ENCODE measurements at regions not wholly inside any gene's neighbourhood (a gene's known extent, or its start where the extent isn't known, plus 50 kb on each side); places are given as distances from the start of the nearest gene placed in this dataset.

DNA sequence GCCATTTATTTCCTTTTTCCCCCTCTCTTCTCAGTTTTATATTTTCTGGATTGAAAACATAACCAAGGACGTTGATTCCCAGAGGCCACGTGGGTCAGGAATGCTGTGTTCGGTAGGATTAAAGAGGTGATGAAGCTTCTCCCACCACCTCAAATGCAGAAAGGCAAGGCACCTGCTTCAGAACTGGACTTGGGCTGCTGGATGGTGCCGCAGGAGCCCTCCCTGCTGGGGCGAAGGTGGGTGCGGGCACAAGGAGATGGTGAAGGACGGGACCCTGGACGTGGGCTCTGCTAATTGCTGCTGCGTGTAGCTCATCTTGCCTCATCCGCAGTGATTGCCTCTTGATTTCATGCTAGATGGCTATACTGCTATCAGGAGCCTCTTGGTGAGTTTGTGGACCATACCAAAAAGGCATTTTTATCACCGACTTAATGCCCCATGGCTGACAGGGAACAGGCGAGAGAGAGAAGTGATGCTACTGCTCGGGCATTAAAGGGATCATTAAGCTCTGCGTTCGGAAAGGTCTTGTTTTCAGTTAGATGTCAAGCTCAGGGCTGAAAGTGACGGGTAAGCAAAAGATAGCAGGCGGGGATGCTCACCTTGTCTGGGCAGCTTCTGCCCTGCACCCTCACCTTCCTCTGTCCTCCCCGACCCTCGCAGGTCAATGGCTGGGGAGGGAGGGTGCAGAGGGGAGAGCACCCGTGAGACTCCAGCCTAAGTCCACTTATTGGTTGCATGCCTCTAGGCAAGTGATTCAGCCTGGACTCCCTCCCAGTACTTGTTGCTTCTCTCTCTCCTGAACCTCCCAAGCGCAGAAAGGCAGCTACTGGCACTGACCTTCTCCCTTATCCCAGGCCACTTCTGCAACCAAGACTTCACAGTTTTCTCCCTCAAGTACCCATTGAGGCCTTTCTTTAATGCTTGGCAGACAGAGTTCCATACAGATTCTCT is 71.6 kb upstream of the FSTL4 start:
- no peak for DNase-seq

DNA sequence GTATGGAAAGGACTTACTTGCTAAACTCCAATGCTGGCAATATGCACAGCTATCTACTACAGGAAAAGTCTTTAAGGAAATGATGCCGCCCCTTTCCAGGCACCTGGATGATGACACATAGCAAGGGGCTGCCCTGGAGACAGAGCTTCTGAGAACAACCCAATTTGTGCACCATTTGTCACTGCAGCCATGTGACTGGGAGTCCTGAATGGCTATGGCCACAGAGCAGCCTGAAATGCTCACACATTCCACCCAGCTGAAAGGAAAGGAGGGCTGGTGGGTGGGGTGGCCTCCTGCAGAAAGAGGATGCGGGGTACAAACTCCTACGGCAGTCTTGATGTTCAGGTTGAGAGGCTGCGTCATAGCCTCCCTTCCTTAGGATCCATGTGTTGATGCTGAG is 70.1 kb upstream of the FSTL4 start:
- no peak for DNase-seq

- DNase-seq: no peak
Observed at GRCh38 chr5:133681896-133682295, 69.6 kb upstream of the FSTL4 start.

GRCh38 chr5:133680830-133681565 is 68.7 kb upstream of the FSTL4 start:
- DNase-seq: no peak

GRCh38 chr5:133679534-133679933 is 67.2 kb upstream of the FSTL4 start:
- no peak for DNase-seq

DNA sequence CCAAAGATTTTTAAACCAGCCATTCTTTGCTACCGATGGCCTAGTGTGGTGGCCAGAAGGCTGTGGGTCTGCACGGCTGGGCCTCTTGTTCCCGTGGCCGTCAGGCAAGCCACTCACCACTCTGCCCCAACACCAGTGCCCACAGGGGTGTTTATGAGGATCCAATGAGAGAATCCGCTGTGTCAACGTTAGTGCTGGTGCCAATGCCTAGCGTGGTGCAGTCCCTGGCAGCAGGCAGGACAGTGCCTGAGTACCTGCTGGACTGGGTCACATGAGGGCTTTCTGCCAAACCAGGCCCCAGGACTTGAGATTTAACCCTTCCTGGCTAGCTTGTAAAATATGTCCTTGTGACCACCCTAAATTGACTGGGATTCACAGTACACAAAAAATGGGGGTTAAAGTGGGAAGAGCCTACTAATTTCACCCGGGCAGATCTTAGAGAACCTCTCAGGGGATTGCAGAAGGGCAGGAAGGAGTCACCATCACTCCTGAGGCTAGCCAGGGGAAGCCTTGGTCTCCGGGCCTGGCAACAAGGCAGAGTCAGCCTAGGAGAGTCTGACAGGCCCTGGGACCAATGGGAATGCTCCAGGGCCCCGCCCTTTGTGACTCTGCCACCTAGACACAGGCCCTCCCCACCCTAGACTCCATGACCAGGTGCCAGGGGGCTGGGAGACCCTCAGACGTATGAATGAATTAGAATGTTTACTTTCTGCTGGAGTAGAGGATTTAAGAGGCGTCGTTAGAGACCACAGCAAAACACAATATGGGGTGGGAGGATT is 63.2 kb upstream of the FSTL4 start:
- DNase-seq: no peak

DNA sequence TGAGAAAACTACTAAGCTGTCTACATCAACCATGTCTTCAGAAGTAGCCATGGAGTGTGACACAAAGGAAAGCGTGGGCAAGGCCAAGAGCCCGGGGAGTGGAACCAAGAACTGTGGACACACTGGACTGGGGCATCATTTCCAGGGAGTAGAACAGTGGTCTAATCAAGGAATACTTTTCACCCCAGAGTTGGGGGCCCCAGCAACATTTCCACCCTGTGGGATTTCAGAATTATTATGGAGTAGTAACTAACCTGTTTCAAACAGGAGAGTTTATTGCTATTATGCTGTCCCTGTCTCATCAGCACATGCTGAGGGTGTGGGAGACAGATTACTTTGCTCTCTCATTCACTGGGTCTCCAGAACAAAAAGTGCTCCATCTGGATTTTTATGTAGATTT is 58.0 kb upstream of the FSTL4 start:
- no peak for DNase-seq

GRCh38 chr5:133669472-133669871 is 57.1 kb upstream of the FSTL4 start:
- DNase-seq: no peak

GRCh38 chr5:133668458-133668857 is 56.1 kb upstream of the FSTL4 start:
- no peak for DNase-seq

GRCh38 chr5:133667217-133667616 is 54.9 kb upstream of the FSTL4 start:
- no peak for DNase-seq

- no peak for DNase-seq
Observed at GRCh38 chr5:133665571-133665970, 53.2 kb upstream of the FSTL4 start.

- DNase-seq: peak; percentile 7
Observed at GRCh38 chr5:133664422-133664821, 52.1 kb upstream of the FSTL4 start.

DNA sequence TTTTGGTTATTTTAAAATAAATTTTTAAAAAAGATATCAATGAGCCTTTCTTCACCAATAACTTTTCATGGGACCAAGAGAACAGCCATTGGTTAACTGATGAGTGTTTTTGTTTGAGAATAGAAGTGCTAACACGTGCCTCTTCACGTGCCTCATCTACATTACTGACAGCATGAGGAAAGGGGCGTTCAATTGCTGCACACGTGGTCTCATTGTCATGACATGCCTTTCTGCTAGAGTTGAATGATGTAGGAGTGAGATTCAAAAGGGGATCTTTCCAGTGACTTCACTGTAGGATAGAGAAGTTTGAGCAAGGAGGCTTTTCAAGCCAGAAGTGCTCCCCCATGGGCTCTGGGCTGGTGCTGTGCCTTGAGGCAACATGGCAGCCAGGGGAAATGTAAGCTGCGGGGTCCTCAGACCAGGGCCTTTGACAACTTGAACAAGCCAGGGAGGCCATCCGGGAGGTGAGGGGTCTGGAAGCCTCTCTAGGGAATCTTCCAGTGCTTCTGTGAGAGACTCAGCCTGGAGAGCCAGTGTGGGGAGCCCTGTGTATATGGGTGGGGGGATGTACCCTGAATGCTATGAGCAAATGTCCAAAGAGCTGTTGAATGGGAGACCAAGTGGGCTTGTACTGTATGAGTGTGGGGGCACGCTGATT is 51.2 kb upstream of the FSTL4 start:
- no peak for DNase-seq

GRCh38 chr5:133662578-133662977 is 50.2 kb upstream of the FSTL4 start:
- DNase-seq: no peak

Measured in dermis blood vessel endothelial cell (primary cell).